ENCODE measurements at regions not wholly inside any gene's neighbourhood (a gene's known extent, or its start where the extent isn't known, plus 50 kb on each side); places are given as distances from the start of the nearest gene placed in this dataset.

- TF ChIP-seq CTCF (IDR thresholded peaks at IDR 0.05): no peak
- no peak for TF ChIP-seq POLR2A (IDR thresholded peaks at IDR 0.05)
Observed at GRCh38 chr6:105879146-105879545, 207.0 kb upstream of the PRDM1 start.

Data from testis (tissue), 2 donors.